WTC11 (cell line): ENCODE measurements at regions not wholly inside any gene's neighbourhood (a gene's known extent, or its start where the extent isn't known, plus 50 kb on each side); places are given as distances from the start of the nearest gene placed in this dataset.
"Not testable (repeated sequence)": the region's sequence is repeated elsewhere in the genome, so short reads cannot be mapped to it uniquely, and the experiment has no call there.

Source experiments
- ATAC-seq: fragments of 200-7000 bp; cut with Tn5 transposase; 2 replicates; pipeline ENCODE4 v1.10.0; 2021; ENCODE audit warnings: mild to moderate bottlenecking, moderate library complexity
- CTCF ChIA-PET: fragments of 300-600 bp; sonication (Branson Sonifier 250); formaldehyde crosslinking; loops from one replicate; lab custom pipeline; 2021; ENCODE audit warnings: antibody characterized with exemption; lab: Charles Lee
- POLR2A ChIA-PET: fragments of 350-600 bp; sonication (Branson Sonifier 250); formaldehyde crosslinking; loops from one replicate; lab custom pipeline; 2021; ENCODE audit warnings: antibody characterized with exemption; lab: Charles Lee
- DNase-seq: peaks from one replicate; pipeline ENCODE4 v3.0.0; 2021; ENCODE audit warnings: low spot score
- H3K27ac Mint-ChIP-seq: 2 replicates; pipeline ENCODE4 v1.8.0; 2021; ENCODE audit warnings: mixed read lengths
- H3K27me3 Mint-ChIP-seq: 2 replicates; pipeline ENCODE4 v1.8.0; 2021; ENCODE audit warnings: low read depth, mild to moderate bottlenecking, moderate library complexity, mixed read lengths
- H3K36me3 Mint-ChIP-seq: 2 replicates; pipeline ENCODE4 v1.8.0; 2021; ENCODE audit warnings: mixed read lengths
- H3K4me1 Mint-ChIP-seq: 2 replicates; pipeline ENCODE4 v1.8.0; 2022; ENCODE audit warnings: mixed read lengths
- H3K4me3 Mint-ChIP-seq: 2 replicates; pipeline ENCODE4 v1.8.0; 2021; ENCODE audit warnings: mild to moderate bottlenecking, moderate library complexity, mixed read lengths
- H3K9me3 Mint-ChIP-seq: 2 replicates; pipeline ENCODE4 v1.8.0; 2021; ENCODE audit warnings: mixed read lengths
- AFF4 ChIP-seq: sonication (generic); formaldehyde crosslinking; IDR thresholded peaks from 2 replicates; pipeline ENCODE4 v1.8.1; 2023; ENCODE audit warnings: mild to moderate bottlenecking, missing genetic modification reagents, borderline replicate concordance
- ARID4B ChIP-seq: sonication (generic); formaldehyde crosslinking; IDR thresholded peaks from 2 replicates; pipeline ENCODE4 v1.8.0; 2023; ENCODE audit warnings: missing genetic modification reagents, mild to moderate bottlenecking, borderline replicate concordance
- ELF4 ChIP-seq: sonication (generic); formaldehyde crosslinking; IDR thresholded peaks from 2 replicates; pipeline ENCODE4 v1.8.1; 2022; ENCODE audit warnings: low read depth, mild to moderate bottlenecking, moderate library complexity, missing genetic modification reagents
- ERG ChIP-seq: fragments of 250-450 bp; sonication (Bioruptor Pico); IDR thresholded peaks from 2 replicates; pipeline ENCODE4 v1.8.0; 2021; ENCODE audit warnings: mild to moderate bottlenecking
- ESRRA ChIP-seq: sonication (generic); formaldehyde crosslinking; IDR thresholded peaks from 2 replicates; pipeline ENCODE4 v1.8.1; 2022; ENCODE audit warnings: mild to moderate bottlenecking, missing genetic modification reagents, borderline replicate concordance
- GABPB1 ChIP-seq: sonication (generic); formaldehyde crosslinking; IDR thresholded peaks from 2 replicates; pipeline ENCODE4 v1.8.1; 2023; ENCODE audit warnings: mild to moderate bottlenecking, missing genetic modification reagents
- HMGA2 ChIP-seq: fragments of 250-450 bp; sonication (Bioruptor Pico); IDR thresholded peaks from 2 replicates; pipeline ENCODE4 v1.4.0; 2021; ENCODE audit warnings: mild to moderate bottlenecking, moderate library complexity
- IRF1 ChIP-seq: sonication (generic); formaldehyde crosslinking; IDR thresholded peaks from 2 replicates; pipeline ENCODE4 v1.8.0; 2023; ENCODE audit warnings: missing genetic modification reagents
- RORB ChIP-seq: fragments of 250-450 bp; sonication (Bioruptor Pico); IDR thresholded peaks from 2 replicates; pipeline ENCODE4 v1.9.0; 2021; ENCODE audit warnings: mild to moderate bottlenecking
- SP1 ChIP-seq: sonication (generic); formaldehyde crosslinking; conservative IDR thresholded peaks from 2 replicates; pipeline ENCODE4 v1.8.1; 2022; ENCODE audit warnings: missing genetic modification reagents
- TCF7 ChIP-seq: sonication (generic); formaldehyde crosslinking; IDR thresholded peaks from 2 replicates; pipeline ENCODE4 v1.8.0; 2022; ENCODE audit warnings: mild to moderate bottlenecking, low read depth, missing genetic modification reagents, moderate library complexity
- USF1 ChIP-seq: sonication (generic); formaldehyde crosslinking; IDR thresholded peaks from 2 replicates; pipeline ENCODE4 v1.8.0; 2022; ENCODE audit warnings: mild to moderate bottlenecking, missing genetic modification reagents
- ZBTB21 ChIP-seq: sonication (generic); formaldehyde crosslinking; IDR thresholded peaks from 2 replicates; pipeline ENCODE4 v1.8.1; 2023; ENCODE audit warnings: mild to moderate bottlenecking, missing genetic modification reagents, borderline replicate concordance
- ZBTB43 ChIP-seq: sonication (generic); formaldehyde crosslinking; IDR thresholded peaks from 2 replicates; pipeline ENCODE4 v1.8.1; 2023; ENCODE audit warnings: mild to moderate bottlenecking, missing genetic modification reagents
- ZNF219 ChIP-seq: sonication (generic); formaldehyde crosslinking; IDR thresholded peaks from 2 replicates; pipeline ENCODE4 v1.8.0; 2023; ENCODE audit warnings: missing genetic modification reagents, mild to moderate bottlenecking, borderline replicate concordance
- ZNF317 ChIP-seq: sonication (generic); formaldehyde crosslinking; IDR thresholded peaks from 2 replicates; pipeline ENCODE4 v1.8.1; 2023; ENCODE audit warnings: low read depth, mild to moderate bottlenecking, moderate library complexity, missing genetic modification reagents, borderline replicate concordance
- ZNF671 ChIP-seq: fragments of 250-450 bp; sonication (Bioruptor Pico); IDR thresholded peaks from 2 replicates; pipeline ENCODE4 v1.8.0; 2021; ENCODE audit warnings: mild to moderate bottlenecking
- ZSCAN18 ChIP-seq: fragments of 250-450 bp; sonication (Bioruptor Pico); IDR thresholded peaks from 2 replicates; pipeline ENCODE4 v2.1.2; 2022; ENCODE audit warnings: mild to moderate bottlenecking, moderate library complexity

- H3K9me3 Mint-ChIP-seq = peaks cover 10% of the 10 kb centered on the region
- no peak for ATAC-seq
- H3K36me3 Mint-ChIP-seq = peaks cover 5% of the 10 kb centered on the region; the same call in 1 of the 2 replicates
- H3K4me1 Mint-ChIP-seq = no peaks in the 10 kb centered on the region
- TF ChIP-seq SP1 (CRISPR knock-in tag) = no peak
- no peak for TF ChIP-seq ZNF219 (CRISPR knock-in tag)
- TF ChIP-seq USF1 = no peak
- TF ChIP-seq ZBTB21 = no peak
- TF ChIP-seq ZNF671 (CRISPR knock-in tag) = no peak
- TF ChIP-seq ARID4B (CRISPR knock-in tag) = no peak
- TF ChIP-seq ZSCAN18 (CRISPR knock-in tag) = no peak
- TF ChIP-seq ZBTB43 (CRISPR knock-in tag) = no peak
- no peak for TF ChIP-seq AFF4 (CRISPR knock-in tag)
- no peak overlapping the region for H3K27ac Mint-ChIP-seq
- no peaks in the 10 kb centered on the region for H3K27me3 Mint-ChIP-seq
- POLR2A ChIA-PET = no interaction called here
- DNase-seq = no peak
- H3K4me3 Mint-ChIP-seq = no peak overlapping the region
- CTCF ChIA-PET = no interaction called here
Observed at GRCh38 chrX:82734140-82734539, 774.0 kb upstream of the POU3F4 start.

- ATAC-seq, DNase-seq, H3K4me3 Mint-ChIP-seq, CTCF ChIA-PET, H3K9me3 Mint-ChIP-seq, POLR2A ChIA-PET, H3K27me3 Mint-ChIP-seq, H3K36me3 Mint-ChIP-seq, H3K27ac Mint-ChIP-seq: not testable (repeated sequence)
- peaks cover 13% of the 10 kb centered on the region for H3K4me1 Mint-ChIP-seq
Observed at GRCh38 chrX:82738313-82738712, 769.8 kb upstream of the POU3F4 start.

- ChIA-PET CTCF (no interaction called here), POLR2A (no interaction called here)
- Mint-ChIP-seq H3K4me3 (no peak overlapping the region), H3K36me3 (no peaks in the 10 kb centered on the region; the same call in 1 of the 2 replicates), H3K27me3 (no peaks in the 10 kb centered on the region), H3K4me1 (peaks cover 30% of the 10 kb centered on the region), H3K27ac (peak overlapping the region; percentile 65), H3K9me3 (peaks cover 2% of the 10 kb centered on the region; the same call in 1 of the 2 replicates)
- DNase-seq (no peak), ATAC-seq (no peak)
- no peak for TF ChIP-seq ESRRA (CRISPR knock-in tag)
- no peak for TF ChIP-seq IRF1 (CRISPR knock-in tag)
- no peak for TF ChIP-seq ELF4 (CRISPR knock-in tag)
- TF ChIP-seq ERG (CRISPR knock-in tag) = no peak
- no peak for TF ChIP-seq RORB (CRISPR knock-in tag)
- TF ChIP-seq USF1 = no peak
- no peak for TF ChIP-seq TCF7 (CRISPR knock-in tag)
- TF ChIP-seq GABPB1 (CRISPR knock-in tag) = no peak
- TF ChIP-seq ZNF317 (CRISPR knock-in tag) = no peak
- no peak for TF ChIP-seq HMGA2
Observed at GRCh38 chrX:82742351-82742750, 765.7 kb upstream of the POU3F4 start.
